HG02642 (cell line): ENCODE measurements at regions not wholly inside any gene's neighbourhood (a gene's known extent, or its start where the extent isn't known, plus 50 kb on each side); places are given as distances from the start of the nearest gene placed in this dataset.
"Not testable (repeated sequence)": the region's sequence is repeated elsewhere in the genome, so short reads cannot be mapped to it uniquely, and the experiment has no call there.

ENCODE experiments used
- ATAC-seq: cut with Tn5 transposase; IDR thresholded peaks from one replicate; pipeline ENCODE4 v1.9.1; 2021; ENCODE audit warnings: mild to moderate bottlenecking; ENCODE audit not compliant: unreplicated experiment, poor library complexity

DNA sequence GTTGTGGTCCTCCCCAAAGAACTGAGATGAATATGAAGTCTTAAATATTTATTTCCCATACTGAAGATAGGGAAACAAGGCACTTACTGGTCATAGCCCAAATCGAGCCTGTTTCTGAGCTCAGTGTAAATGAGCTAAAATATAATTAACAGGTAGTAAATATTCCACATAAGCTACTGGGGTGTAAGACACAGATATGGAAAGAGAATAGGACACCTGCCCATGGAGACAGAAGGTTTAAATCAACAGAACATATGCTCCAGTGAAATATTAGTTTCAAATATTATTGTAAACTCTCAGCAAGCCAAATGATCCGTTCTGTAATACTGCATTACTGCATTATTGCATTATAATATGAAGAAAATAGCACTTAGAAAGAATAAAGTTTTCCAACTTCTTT lies 537.9 kb downstream of the ANKRD7 start:
- ATAC-seq: no peak

DNA sequence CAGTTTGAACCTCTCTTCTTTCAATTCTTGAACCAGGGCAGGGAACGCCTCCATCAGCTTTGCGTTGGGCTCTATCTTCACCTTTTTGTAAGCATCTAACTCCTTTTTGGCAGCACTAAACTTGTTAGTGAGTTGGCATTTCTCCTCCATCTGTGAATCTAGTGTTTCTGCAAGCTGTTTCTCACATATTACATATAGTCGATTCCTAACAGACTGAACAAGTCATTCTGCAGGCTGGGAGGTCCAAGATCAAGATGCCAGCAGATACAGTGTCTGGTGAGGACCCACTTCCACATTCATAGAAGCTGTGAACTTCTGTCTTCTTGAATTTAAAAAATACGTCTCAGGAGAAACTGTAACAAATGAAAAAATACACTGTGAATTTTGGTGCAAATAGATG lies 539.7 kb downstream of the ANKRD7 start:
- no peak for ATAC-seq

DNA sequence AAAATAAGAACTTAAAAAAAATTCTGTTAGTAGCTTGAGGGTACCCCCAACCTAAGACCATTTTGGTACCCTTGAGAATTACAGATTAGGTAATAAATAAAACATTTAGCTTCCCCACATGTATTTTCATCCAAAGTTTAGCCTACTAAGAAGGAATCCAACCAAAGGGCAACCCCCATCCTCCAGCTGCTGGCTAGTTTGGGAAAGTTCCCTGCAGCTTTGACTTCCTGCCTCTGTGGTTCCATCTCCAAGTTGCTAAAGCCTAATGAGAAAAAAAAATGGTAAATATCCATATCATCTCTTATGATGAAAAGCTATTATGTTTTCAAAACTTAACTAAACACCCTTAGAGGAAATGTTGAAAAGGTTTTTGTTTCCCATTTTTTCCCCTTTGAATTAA lies 547.2 kb downstream of the ANKRD7 start:
- no peak for ATAC-seq

DNA sequence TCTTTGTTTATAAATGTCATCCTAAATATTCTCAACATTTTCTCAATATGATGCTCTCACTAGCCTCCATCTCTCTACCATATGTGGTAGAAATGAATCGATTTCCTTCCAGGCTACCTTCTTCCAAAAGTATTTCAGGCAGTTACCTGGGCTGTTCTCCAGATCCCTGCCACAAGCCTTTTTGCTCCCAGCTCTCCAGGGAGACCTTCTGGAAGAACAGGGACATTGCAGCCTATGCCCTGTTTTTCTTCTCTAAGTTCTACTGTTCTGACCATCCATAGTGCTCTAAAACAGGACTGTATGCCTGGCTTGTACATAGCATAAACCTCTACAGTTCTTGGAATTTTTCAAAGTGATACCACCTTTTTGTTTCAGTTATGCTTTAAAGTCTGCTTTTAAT lies 552.8 kb downstream of the ANKRD7 start:
- ATAC-seq: no peak

DNA sequence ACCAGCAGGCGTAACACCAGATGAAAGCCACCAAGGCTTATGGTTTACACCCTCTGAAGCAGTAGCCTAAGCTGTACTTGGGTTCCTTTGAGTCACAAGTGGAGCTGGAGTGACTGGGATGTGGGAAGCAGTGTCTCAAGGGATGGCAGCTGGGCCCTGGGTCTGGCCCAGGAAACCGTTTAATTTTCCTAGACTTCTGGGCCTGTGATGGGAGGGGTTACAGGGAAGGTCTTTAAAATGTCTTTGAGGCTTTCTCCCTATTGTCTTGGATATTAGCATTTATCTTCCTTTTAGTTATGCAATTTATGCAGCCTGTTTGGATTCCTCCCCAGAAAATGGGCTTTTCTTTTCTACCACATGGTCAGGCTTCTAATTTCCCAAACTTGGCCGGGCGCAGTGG lies 568.2 kb downstream of the ANKRD7 start:
- ATAC-seq: no peak

DNA sequence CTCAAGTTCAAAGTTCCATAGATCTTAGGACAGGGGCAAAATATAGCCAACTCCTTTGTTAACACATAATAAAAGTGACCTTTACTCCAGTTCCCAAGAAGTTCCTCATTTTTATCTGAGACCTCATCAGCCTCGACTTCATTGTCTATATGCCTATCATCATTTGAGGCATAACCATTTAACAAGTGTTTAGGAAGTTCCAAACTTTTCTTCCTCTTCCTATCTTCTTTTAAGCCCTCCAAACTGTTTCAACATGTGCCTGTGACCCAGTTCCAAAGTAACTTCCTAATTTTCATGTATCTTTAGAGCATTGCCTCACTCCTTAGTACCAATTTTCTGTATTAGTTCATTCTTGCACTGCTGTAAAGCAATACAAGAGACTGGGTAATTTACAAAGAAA lies 569.1 kb downstream of the ANKRD7 start:
- no peak for ATAC-seq

DNA sequence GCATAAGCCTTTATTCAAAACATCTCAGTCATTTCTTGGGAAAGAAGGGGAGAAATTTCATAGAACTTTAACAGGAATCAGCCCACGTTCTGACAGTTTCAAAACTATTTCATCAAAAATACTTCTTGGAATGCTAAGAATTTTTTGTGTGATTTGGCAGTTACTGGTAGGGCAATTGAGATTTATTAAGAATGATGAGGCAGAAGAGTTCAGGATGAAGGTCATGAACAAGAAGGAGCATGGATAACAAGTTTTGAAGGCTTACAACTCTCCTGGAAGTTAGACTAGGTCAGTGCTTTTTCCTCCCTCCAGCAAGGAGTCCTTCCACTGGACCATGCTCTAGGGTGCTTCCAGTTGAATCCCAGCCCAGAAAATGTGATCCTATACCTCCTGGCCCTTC lies 569.9 kb downstream of the ANKRD7 start:
- ATAC-seq: no peak

DNA sequence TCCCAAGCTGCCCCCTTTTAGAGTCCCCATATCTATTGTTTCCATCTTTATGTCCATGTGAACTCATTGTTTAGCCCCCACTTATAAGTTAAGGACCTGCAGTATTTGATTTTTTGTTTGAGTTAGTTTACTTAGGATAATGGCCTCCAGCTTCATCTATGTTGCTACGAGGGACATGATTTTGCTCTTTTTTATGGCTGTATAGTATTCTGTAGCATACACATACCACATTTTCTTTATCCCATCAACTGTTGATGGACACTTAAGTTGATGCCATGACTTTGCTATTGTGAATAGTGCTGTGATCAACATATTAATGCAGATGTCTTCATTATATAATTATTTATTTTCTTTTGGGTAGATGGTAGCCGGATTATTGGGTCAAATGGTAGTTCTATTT lies 576.9 kb downstream of the ANKRD7 start:
- no peak for ATAC-seq

DNA sequence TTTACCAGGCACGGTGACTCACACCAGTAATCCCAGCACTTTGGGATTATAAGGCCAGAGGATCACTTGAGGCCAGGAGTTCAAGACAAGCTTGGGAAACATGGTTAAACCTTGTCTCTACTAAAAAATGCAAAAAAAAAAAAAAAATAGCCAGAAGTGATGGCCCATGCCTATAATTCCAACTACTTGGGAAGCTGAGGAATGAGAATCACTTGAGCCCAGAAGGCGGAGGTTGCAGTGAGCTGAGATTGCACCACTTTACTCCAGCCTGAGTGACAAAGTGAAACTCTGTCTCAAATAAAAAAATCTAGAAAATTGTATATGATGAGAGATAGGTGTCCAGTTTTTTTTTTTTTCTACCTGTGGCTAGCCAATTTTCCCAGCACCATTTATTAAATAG lies 578.2 kb downstream of the ANKRD7 start:
- ATAC-seq: no peak

DNA sequence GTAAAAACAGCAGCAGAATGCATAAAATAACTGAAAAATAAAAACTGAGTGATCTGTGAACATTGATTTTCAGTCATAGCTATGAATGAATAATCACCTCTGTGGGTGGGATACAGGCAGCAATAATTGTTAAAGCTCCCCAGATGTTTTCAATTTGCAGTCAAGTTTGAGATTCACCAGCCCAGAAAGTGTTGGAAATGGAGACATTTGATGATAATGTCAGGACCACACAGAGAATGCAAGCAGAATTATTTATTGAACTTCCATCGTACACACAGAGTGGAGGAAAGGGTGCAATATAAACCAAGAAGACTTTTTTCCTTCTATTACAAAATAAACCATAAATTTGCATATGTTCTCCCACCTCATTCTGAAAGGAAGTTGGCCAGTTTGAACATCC lies 601.7 kb downstream of the ANKRD7 start:
- no peak for ATAC-seq

DNA sequence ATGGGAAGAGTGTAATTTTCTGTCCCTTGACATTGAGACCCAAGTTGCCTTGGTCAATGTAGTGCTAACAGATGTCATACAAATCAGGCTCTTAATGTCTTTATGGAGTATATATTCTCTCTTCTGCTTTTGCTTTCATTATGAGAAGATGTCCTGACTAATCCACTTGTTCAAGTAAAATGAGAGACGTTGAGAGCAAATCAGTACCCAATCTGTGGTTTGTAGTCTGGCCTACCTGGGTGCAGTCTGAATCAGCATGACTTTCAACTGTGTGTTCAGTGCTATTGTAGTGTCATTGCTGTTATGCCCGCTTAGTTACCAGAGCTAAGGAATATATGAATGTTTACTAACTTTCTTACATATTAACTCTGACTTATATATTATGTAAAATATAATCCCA lies 612.4 kb downstream of the ANKRD7 start:
- ATAC-seq: peak; percentile 95

DNA sequence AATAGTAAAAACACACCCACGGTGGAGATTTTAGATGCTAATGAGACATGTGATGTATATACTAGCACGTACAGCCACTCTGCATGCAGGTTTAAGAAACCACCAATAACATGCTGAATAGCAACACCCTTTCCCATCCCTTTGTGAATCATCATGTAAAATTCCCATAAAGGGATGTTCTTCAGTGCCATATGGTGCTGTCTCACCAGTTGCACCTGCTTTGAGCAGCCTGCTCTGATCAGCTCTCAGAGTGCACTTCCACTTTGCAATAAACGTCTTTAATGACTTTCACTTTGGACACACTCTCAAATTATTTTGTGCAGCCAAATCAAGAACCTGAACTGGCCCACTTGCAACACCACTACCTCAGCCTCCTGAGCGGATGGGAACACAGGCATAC lies 615.0 kb downstream of the ANKRD7 start:
- no peak for ATAC-seq

DNA sequence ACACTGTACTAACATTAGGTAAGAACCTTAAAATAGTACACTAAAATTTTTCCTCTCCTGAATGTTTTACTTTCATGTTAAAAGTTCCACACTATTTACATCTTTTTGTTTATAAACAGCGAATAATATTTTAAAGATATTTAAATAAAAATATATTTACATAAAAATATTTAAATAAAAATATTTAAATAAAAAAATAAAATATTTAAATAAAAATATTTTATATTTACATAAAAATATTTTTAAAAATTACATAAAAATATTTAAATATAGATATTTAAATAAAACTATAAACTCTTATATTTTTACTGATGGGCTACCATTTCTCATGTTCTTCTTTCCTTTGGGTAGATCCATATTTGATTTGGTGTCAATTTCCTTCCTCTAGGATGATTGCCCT lies 619.0 kb downstream of the ANKRD7 start:
- ATAC-seq: no peak

DNA sequence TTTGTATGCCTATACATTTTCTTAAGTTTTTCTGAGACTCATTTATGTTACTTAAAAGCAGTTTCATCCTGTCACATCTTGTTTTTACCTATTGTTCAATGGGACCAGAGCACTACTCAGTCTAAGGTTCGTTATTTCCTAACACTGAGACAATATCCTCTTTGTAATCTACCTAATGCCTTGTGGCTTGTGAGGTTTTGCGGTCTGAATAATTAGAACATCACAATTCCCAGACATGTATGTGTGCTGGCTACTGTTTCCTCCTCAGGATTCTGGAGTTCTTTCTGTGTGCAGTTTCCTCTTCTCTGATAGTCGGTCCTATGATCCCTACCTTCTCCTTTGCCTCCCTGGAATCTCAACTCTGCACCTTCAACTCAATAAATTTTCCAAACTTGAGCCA lies 620.2 kb downstream of the ANKRD7 start:
- ATAC-seq: no peak

DNA sequence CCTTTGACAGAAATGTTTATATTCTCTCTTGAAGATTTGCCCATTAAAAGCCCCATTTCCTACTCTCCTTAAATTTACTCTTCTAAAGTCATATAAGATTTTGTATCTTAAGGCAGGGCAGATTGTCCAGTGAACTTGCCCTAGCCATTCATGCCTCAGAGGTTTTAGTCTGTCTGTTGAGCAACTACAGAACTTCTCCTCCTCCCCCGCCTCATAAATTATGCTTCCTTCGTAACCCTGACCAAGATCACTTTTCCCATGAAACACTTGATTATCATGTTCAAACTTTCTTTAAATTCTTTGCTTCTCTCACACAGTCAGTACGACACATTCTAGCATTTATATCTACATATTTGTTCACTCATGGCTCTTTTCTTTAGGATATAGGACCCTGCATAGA lies 621.3 kb downstream of the ANKRD7 start:
- no peak for ATAC-seq

DNA sequence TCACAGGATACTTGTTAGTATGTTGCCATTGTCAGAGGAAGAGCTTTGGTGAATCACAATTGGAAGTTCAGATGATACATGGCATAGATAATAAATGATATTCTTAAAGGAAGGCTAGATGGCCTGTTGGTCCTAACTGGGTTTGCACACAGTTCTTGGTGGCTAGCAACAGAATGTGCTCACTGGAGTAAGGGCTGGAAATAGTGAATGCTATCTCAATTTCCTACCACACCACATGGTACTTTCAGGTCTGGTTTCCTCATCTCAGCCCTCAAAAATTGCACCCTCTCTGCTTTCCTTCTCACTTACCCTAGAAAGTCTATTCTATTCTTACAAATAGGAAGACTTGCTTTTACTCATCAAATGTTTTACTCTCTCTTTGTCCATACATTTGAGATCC lies 622.5 kb downstream of the ANKRD7 start:
- ATAC-seq: no peak

DNA sequence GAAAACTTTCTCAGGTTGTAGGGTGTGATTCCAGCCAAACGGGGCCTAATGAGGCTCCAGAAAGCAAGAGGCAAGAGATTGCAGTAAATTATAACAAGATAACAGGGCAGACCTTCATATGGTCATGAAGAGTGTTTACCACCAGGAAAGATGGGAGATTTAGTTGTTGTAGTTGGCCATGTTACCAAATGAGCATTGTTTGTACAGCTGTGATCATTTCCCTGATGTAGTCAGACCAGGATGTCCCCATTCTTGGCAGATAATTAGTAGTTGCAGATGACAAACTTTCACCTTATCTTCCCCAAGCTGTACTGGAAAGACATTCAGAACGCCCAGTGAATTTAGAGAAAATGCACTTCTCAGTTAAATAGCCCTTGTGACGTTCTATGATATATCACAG lies 630.8 kb downstream of the ANKRD7 start:
- ATAC-seq: no peak

DNA sequence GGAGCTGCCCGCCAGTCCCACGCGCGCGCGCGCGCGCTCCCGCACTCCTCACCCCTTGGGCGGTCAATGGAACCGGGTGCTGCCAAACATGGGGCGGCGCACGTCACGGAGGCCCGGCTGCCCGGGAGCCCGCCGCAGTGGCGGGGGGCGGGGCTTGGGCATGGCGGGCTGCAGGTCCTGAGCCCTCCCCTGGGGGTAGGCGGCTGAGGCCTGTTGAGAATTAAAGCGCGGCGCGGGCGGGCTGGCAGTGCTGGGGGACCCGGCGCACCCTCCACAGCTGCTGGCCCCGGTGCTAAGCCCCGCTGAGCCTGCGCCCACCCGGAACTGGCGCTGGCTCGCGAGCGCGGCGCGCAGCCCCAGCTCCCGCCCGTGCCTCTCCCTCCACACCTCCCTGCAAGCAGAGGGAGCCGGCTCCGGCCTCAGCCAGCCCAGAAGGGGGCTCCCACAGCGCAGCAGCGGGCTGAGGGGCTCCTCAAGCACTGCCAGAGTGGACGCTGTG lies 634.2 kb downstream of the ANKRD7 start:
- no peak for ATAC-seq

DNA sequence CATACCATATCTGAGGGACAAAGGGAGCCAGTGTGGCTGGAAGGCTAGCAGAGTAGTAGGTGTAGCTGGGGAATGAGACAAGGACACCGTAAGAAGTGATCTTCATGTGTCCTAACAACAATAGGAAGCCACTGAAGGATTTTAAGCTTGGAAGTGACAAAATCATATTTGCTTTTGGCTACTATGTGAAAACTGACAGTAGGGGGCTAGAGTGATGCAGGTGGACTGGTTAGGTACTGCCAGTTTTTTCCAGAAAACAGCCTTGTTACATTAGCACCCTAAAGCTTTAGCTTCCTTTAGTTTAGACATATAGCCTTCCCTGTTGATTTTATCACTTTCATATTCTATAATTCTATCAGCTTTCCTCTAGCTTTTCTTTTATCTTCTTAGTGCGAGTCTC lies 637.1 kb downstream of the ANKRD7 start:
- no peak for ATAC-seq

DNA sequence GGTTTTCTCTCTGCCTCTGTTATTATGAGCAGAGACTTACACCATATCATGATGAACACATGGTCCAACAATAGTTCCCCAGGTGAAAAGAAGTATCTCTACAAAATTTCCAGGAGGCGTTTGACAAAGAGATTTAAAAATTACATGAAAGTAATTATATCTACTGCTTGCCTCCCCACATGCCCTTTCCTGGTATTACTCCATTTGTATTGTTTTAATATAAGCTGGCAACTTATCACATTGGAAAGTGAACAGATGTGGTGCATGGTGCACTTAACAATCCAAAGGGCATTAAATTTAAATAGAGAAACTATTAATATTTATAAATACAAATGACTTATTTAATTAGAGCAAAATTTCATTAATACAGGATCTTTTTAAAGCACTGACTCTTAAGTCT lies 638.2 kb downstream of the ANKRD7 start:
- ATAC-seq: no peak

DNA sequence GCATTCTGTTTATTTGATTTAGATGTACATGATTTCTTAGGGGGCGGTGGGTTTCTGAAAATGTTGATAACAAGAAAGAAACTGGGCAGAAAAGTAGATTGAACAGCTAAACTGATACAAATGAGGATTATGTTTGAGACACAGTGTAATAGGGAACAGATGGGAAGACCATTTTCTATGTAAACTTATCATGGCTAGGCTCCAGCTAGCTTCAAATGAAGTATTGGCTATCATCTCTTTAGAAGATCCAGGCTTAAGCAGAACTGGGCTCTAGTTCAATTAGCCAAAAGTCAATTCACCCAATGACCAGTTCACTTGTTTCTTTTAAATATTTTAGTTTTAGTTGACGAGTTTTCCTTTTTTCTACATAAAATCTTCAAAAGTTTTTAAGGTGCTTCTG lies 639.5 kb downstream of the ANKRD7 start:
- ATAC-seq: no peak

DNA sequence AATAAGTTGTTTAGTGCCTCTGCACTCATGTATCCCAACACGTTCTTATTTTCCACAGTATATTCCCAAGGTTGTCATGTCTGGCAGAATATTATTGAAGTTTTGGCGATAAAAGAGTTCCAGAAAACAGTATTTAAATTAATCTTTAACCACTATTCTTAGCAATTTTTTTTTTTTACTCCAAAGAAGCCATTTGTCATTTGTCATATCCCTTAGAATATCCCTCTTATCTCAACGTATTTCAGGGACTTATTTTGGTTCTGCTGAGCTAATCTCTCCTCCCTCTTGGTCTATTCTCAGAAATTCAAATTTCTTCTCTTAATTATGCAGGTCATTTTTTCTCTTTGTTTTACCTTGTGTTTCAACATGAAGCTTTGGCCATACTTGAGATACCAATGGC lies 643.4 kb downstream of the ANKRD7 start:
- ATAC-seq: no peak

DNA sequence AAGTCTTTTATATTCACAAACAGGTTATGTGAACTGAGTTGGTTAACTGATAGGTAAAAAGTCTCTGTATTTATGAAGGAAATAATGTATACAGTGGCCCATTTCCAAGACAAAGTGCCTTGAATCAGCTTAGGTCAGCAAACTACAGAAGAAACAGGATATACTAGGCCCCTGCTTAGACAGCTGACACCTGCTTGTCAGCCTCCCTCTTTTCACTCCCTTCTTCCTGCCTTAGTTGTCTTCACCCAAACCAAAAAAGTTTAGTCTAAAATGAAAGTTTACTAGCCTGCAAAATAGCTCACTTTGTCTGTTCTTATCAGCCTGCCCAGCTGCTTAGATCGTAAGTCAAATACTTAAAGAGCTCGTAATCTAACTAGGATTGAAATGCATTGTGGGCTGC lies 644.6 kb downstream of the ANKRD7 start:
- ATAC-seq: not testable (repeated sequence)
